ENCODE measurements at regions not wholly inside any gene's neighbourhood (a gene's known extent, or its start where the extent isn't known, plus 50 kb on each side); places are given as distances from the start of the nearest gene placed in this dataset.

- TF ChIP-seq CTCF (conservative IDR thresholded peaks at IDR 0.05) (no peak), ZFX (IDR thresholded peaks at IDR 0.05) (no peak)
These were observed 150.7 kb upstream of the EOLA2 start for GRCh38 chrX:150088766-150089518.

Data from C4-2B (cell line).